Activated CD8-positive, alpha-beta memory T cell treated with anti-CD3 and anti-CD28 coated beads for 48 hours (primary cell): ENCODE measurements at regions not wholly inside any gene's neighbourhood (a gene's known extent, or its start where the extent isn't known, plus 50 kb on each side); places are given as distances from the start of the nearest gene placed in this dataset.

Experiments used
- DNase-seq, 3 experiments: peaks; one replicate each; pipeline ENCODE4 v3.0.0-alpha.2; 2020; ENCODE audit warnings: low read depth in 2 of 3, low spot score in 2 of 3

DNA sequence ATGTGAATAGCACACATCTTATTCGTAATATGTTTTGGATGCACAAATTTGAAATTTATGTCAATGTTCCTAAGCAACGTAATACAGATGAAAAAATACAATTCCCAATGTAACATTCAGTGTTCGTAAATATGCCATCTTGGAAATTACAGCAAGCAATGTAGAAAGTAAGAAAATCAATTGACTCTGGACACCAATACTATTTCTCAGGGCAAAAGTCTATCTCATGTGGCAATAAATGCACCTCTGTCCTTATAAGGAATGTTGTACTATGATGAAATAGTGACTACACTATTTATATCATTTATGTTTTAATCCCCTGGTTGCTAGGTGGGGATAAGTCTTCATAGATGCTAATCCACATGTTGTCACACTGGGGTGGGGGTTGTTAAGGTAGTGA is 251.2 kb downstream of the GXYLT1 start:
- DNase-seq: no peak

- DNase-seq: no peak
Observed at GRCh38 chr12:41892302-41892701, 252.4 kb downstream of the GXYLT1 start.

DNA sequence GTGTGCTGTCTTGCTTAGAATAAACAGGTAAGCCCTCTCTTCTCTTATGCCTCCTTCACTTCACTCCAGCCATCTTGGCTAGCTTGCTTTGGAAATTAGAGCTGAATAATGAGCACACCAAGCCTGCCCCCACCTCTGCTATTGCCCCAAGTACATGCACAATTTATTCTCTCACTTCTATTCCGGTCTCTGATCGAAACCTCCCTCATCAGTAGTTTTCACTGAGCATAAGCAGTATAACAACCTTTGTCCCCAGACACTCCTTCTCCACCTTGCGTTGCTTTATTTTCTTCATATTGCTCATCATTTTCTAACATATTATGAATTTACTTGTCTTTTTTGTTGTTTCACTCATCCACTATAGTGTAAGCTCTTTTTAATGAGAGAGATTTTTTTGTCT is 253.4 kb downstream of the GXYLT1 start:
- no peak for DNase-seq

- DNase-seq: no peak
Observed at GRCh38 chr12:41888285-41888684, 256.4 kb downstream of the GXYLT1 start.

DNA sequence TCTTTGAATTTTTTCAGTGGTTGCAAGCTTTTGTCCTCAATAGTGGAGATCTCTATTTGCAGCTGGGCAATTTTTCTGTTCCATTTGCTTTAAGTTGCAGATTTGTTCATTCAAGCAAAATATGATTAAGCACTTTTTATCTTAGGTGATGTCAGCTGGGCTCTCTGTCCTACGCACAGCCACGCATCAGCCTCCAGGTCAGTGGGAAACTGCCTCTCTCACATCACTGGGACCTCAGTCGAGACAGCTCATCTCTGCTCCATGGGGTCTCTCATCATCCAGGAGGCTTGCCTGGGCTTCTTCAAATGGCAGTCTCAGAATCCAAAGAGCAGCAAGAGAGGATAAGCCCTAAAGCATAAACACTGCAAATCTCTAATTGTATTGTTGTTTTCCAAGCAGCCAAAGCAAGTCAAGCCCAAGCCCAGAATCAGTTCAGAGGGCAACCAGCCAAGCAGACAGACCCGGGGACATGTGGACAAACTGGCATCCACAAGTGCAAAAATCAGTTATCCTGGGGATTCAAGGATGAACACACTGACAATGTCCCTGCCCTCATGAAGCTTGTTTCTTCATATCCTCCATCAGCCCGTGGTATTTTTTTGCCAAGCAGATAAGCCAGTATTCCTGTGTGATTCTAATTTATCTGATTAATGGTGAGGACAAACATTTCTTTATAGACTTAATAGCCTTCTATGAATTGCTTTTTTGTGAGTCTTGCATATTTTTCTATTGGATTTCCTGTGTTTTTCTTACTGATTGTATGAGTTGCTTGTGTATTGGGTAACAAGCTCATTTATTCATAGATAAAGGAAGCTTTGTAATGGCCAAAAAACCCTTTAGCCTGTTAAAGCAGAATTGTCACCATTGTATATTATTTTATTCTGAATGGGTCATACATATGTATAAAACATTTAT is 262.5 kb downstream of the GXYLT1 start:
- DNase-seq: no peak

DNA sequence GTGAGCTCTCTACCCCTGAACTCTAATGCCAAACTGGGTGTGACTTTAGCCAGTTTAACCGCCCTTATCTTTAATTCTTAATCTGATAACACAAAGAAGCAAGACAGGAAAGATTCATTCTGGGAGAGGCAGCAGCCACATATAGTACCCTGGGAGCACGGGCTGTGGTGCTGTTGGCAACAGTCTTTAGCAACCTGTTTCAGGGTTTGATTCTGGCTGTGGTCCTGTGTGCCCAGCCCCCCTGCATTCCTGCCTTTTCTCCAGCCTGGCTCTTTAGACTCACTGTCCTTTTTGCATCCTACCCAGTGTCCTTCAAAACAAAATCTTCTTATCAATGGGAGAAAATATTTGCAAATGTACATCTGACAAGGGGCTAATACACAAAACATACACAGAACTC is 275.2 kb downstream of the GXYLT1 start:
- DNase-seq: no peak

DNA sequence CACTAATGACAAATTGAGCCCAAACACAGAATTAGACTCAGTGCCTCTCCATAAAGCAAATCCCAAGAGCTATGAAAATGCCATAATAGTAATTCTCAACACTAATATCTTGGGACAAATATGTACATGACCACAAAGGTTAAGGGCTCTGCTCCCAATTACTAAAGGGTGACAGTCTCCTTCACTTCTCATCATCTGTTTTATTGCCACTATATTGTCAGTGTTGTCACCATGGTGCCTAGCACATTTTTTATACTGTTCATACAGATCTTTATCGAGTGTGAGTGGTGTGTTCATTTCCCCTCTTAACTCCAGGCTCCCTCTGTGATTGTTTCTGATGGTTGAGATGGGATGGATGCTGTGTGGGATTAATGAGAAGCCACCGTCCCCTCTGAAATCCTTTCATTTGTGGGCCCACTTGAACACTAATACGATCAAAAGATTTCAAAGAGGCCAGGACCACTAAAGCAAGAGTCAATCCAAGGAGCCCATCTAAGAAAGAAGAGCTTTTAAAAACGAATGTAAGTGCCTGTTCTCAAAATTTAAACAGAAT is 277.7 kb downstream of the GXYLT1 start:
- no peak for DNase-seq

DNA sequence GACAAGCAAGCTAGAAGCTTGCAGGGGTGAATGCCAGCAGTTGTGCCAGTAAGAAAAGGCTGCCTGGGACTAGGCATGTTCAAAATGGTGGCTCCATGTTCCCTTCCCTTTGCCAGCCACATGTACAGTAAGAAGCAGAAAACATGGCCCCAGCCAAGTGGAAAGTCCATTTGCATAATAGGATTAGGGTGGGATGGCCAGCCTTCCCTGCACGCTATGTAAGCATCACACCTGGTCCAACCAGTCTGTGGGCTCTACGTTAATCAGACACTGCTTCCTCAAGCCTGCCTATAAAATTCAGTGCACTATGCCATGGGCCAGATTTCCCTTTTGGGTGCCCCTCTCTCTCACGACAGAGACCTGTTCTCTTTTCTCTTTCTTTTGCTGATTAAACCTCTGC is 288.4 kb downstream of the GXYLT1 start:
- no peak for DNase-seq

DNA sequence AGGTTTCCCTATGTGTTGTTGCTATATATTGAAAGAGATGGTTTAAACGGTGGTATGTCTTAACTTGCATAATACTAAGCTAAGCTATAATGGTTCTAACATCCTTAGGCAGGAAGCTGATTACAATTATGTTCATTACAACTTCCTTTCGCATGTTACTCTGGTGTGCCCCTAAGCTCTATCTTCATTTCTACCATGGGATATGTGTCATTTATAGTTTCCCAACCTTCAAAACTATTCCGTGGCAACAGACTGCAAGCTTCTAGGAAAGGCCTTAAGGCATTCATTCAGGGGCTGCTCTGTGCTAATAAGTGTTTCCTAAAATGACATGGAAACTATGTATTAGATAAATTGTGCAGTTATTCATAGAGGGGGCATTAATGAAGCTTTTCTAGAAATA is 294.6 kb downstream of the GXYLT1 start:
- DNase-seq: no peak

GRCh38 chr12:41846718-41847117 is 298.0 kb downstream of the GXYLT1 start:
- no peak for DNase-seq

- DNase-seq: no peak
Observed at GRCh38 chr12:41836416-41836815, 308.3 kb downstream of the GXYLT1 start.

DNA sequence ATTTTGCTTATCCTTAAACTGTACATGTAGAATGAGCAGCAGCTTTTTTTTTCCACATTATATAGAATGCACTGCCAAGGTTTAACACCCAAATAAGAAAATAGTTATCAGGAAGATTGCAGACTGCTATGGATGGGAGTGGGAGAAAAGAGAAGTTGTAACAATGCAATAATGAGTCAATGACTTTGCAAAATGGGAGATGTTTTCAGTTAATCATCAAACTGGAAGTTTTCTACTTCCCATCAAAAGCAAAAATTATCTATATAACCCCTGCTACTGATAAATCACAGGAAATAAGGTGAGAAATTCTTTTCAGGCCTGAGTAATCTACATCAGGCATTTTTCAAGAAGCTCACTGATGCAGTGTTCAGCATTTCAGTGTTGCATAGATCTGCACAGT is 309.1 kb downstream of the GXYLT1 start:
- no peak for DNase-seq

DNA sequence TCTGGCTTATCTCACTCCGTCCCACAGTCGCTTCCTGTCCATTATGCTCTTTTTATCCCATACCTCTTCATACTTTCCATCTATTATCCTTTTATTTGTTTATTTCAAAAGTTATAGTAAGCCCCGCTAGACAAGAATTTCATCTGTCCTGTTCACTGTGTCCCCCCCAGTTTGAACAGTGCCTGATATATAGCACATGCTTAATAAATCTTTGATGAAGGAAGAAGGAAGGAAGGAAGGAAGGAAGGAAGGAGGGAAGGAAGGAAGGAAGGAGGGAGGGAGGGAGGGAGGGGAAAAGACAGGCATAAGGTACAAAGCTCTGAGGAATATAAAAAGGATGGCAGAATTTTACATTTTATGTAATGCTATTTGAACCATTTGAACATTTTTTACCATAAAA is 324.7 kb downstream of the GXYLT1 start:
- no peak for DNase-seq

DNA sequence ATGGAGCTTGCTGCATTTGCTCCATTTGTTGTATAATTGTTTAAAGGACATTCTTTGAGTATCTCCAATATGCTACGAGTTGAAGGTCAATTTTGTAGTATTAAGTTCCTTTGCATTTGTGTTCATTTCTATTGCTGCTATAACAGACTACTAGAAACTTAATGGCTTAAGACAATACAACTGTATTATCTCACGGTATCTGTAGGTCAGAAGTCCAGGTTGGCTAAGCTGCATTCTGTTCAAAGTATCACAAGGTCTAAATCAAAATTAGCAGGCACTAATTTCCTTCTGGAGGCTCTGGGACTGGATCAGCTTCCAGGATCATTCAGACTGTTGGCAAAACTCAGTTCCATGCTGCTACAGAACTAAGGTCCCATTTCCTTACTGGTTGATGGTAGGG is 340.6 kb downstream of the GXYLT1 start:
- DNase-seq: no peak

DNA sequence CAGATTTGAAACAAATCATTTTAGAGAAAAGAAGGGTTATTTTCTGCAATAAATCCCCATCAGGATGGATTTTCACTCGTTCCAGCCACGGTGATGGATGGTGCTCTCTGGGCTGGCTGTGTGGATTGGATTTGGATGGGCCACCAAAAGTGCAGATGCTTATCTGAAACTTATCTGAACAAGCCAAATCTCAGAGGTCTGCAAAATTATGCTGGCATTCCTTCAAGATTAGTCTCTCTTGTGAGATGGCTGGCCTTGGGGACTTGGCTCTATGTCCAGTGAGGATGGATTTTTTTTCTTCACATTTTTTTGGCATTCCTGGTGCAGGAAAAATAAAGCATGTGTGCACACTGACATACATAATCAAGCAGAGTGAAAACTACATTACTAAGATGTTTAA is 341.9 kb downstream of the GXYLT1 start:
- no peak for DNase-seq

DNA sequence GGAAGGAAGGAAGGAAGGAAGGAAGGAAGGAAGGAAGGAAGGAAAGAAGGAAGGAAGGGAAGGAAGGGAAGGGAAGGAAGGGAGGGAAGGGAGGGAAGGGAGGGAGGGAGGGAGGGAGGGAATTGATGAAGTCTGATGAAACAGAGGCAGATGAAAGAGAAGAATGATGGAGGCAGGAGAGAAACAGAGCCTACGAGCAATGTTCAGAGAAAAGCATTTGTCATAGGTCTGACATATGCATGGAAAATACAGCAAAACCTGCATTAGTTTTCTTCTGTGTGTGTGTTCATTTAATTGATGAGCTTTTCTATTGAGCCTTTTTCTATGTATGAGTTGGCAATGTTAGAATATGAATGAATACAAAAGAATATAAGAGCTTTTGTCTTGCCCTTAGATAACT is 343.4 kb downstream of the GXYLT1 start:
- no peak for DNase-seq

GRCh38 chr12:41799671-41800070 is 345.0 kb downstream of the GXYLT1 start:
- DNase-seq: no peak

- DNase-seq: no peak
Observed at GRCh38 chr12:41795910-41796309, 348.8 kb downstream of the GXYLT1 start.

GRCh38 chr12:41795051-41795600 is 349.5 kb downstream of the GXYLT1 start:
- no peak for DNase-seq

DNA sequence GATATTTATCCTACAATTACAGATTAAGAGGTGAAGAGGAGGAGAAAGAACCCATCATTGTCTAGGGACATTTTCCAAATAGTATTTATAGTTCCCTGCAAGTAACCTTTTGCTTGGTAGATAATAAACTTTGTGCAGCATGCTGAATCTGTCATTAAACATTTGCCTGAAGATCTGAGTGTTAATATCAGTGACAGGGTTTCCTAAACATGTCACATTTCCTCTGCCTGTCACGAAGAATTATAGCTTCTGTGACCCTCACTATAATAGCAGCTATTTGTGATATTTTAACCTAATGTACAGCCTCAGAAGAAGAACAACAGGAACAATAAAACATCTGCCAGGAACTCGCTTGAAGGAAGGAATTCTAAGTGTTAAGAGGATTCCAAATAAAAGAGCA is 350.3 kb downstream of the GXYLT1 start:
- DNase-seq: no peak

- DNase-seq: no peak
Observed at GRCh38 chr12:41784957-41785356, 359.7 kb downstream of the GXYLT1 start.

DNA sequence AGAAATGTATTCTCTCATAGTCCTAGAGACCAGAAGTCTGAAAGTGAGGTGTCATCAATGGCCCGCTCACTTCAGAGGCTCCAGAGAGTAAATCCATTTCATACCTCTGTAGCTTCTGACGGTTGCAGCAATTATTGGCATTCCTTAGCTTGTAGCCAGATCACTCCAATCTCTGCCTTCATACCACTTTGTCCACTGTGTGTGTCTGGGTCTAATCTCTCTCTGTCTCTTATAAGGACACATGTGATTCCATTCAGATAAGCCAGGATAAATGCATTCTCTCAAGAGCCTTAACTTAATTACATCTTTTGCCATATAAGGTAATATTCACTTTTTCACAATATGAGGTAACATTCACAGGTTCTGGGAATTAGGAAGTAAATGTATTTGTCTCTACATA is 365.7 kb downstream of the GXYLT1 start:
- DNase-seq: no peak
